ENCODE measurements at regions not wholly inside any gene's neighbourhood (a gene's known extent, or its start where the extent isn't known, plus 50 kb on each side); places are given as distances from the start of the nearest gene placed in this dataset.

- no peak for DNase-seq (ENCODE audit: low spot score in 2 of 2)
- WGBS, 2 donors: 74 to 81% methylated on average over 2 of the region's 2 CpGs
- intact Hi-C loops (cut with DNase I; ENCODE audit: low total_unique reads): no loop called here
- no peak overlapping the region for H3K4me3 ChIP-seq (ENCODE audit: low read depth, poor library complexity, severe bottlenecking)
- TF ChIP-seq POLR2A (IDR thresholded peaks at IDR 0.05): no peak
- TF ChIP-seq, protein P1, sequence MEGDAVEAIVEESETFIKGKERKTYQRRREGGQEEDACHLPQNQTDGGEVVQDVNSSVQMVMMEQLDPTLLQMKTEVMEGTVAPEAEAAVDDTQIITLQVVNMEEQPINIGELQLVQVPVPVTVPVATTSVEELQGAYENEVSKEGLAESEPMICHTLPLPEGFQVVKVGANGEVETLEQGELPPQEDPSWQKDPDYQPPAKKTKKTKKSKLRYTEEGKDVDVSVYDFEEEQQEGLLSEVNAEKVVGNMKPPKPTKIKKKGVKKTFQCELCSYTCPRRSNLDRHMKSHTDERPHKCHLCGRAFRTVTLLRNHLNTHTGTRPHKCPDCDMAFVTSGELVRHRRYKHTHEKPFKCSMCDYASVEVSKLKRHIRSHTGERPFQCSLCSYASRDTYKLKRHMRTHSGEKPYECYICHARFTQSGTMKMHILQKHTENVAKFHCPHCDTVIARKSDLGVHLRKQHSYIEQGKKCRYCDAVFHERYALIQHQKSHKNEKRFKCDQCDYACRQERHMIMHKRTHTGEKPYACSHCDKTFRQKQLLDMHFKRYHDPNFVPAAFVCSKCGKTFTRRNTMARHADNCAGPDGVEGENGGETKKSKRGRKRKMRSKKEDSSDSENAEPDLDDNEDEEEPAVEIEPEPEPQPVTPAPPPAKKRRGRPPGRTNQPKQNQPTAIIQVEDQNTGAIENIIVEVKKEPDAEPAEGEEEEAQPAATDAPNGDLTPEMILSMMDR (IDR thresholded peaks at IDR 0.05): no peak
Observed at GRCh38 chr5:145084834-145085233, 750.3 kb downstream of the PRELID2 start.

GRCh38 chr5:145077028-145077427 lies 758.1 kb downstream of the PRELID2 start:
- intact Hi-C loops (cut with DNase I; ENCODE audit: low total_unique reads): no loop called here
- H3K4me3 ChIP-seq (ENCODE audit: low read depth, poor library complexity, severe bottlenecking): no peak overlapping the region
- WGBS, 2 donors: 90 to 91% methylated on average over 6 of the region's 6 CpGs
- TF ChIP-seq, protein P1 (IDR thresholded peaks at IDR 0.05): no peak
- TF ChIP-seq POLR2A (IDR thresholded peaks at IDR 0.05): no peak
- no peak for DNase-seq (ENCODE audit: low spot score in 2 of 2)

- TF ChIP-seq, protein P1 (IDR thresholded peaks at IDR 0.05): no peak
- no peak for TF ChIP-seq POLR2A (IDR thresholded peaks at IDR 0.05)
- H3K4me3 ChIP-seq (ENCODE audit: low read depth, poor library complexity, severe bottlenecking): no peak overlapping the region
- DNase-seq (ENCODE audit: low spot score in 2 of 2): no peak
- intact Hi-C loops (cut with DNase I; ENCODE audit: low total_unique reads): no loop called here
Observed at GRCh38 chr5:145076040-145076439, 759.1 kb downstream of the PRELID2 start.

DNA sequence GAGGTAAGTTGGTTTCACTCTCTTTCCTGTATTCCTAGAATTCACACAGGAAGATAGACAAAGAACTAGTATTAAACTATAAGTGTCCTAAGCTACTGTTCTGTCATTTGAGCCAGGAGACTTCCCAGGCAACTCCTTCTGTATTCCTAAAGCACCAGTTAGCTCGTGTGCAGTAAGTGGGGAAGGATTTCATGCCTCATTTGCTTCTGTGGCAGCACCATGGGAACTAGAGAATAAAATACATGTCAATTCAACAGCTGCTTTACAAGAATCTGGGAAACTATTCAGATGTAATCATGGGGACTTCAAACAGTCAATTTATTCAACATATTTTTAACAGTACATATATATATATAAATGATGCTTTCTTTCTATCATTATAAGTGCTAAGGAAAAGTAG lies 762.3 kb downstream of the PRELID2 start:
- no peak for TF ChIP-seq POLR2A (IDR thresholded peaks at IDR 0.05)
- TF ChIP-seq, protein P1 (IDR thresholded peaks at IDR 0.05): no peak
- no peak for DNase-seq (ENCODE audit: low spot score in 2 of 2)
- WGBS, 2 donors: 42% methylated on average over 1 of the region's 1 CpG
- intact Hi-C loops (cut with DNase I; ENCODE audit: low total_unique reads): no loop called here
- no peak overlapping the region for H3K4me3 ChIP-seq (ENCODE audit: low read depth, poor library complexity, severe bottlenecking)

GRCh38 chr5:145068721-145069120 lies 766.4 kb downstream of the PRELID2 start:
- intact Hi-C loops (cut with DNase I; ENCODE audit: low total_unique reads): no loop called here
- WGBS, 2 donors: 68 to 81% methylated on average over 3 of the region's 3 CpGs
- H3K4me3 ChIP-seq (ENCODE audit: low read depth, poor library complexity, severe bottlenecking): no peak overlapping the region
- no peak for TF ChIP-seq POLR2A (IDR thresholded peaks at IDR 0.05)
- TF ChIP-seq, protein P1 (IDR thresholded peaks at IDR 0.05): no peak
- DNase-seq (ENCODE audit: low spot score in 2 of 2): no peak

DNA sequence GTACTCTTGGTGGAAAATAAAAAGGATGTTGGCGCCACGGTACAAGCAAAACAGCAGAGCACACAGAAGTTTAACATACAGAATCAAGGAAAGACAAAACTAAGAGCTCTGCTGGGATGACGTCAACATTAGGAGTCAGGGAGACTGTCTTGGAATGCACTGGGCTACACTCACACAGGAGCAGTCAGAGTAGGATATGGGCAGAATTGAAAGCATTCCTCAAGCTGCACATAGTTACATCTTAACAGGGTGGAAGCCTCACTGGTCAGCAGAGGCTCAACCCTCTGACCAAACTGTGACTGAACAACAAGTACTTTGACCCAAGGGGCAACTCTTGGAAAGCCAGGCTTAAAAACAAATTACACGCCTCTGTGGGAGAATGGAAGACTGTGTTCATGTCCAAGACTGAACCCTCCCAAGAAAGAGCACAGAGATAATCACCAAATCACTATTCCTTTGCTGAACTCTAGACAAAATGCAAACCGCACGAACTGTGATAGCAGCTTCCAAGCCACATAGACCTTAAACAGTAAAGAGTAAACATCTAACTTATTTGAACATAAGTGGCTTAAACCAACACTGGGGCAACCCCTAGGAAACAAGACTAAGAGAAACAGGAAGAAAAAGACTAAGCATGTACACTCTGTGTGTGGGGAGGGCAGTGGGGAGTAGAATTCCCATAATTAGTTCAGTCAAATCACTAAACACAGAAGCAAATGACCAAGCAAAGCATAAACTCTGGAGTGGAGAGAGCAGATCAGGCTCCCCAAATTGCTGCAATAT lies 772.7 kb downstream of the PRELID2 start:
- intact Hi-C loops (cut with DNase I; ENCODE audit: low total_unique reads): no loop called here
- no peak for DNase-seq (ENCODE audit: low spot score in 2 of 2)
- H3K4me3 ChIP-seq (ENCODE audit: low read depth, poor library complexity, severe bottlenecking): no peak overlapping the region
- TF ChIP-seq, protein P1 (IDR thresholded peaks at IDR 0.05): no peak
- no peak for TF ChIP-seq POLR2A (IDR thresholded peaks at IDR 0.05)
- WGBS, 2 donors: 87% methylated on average over 6 of the region's 6 CpGs
